IPS DF 19.7 (cell line): ENCODE measurements at regions not wholly inside any gene's neighbourhood (a gene's known extent, or its start where the extent isn't known, plus 50 kb on each side); places are given as distances from the start of the nearest gene placed in this dataset.
A peak's percentile ranks its signal among the peaks of the same experiment; 100 is the strongest.
"Not testable (repeated sequence)": the region's sequence is repeated elsewhere in the genome, so short reads cannot be mapped to it uniquely, and the experiment has no call there.

ENCODE experiments used
- DNase-seq: peaks from one replicate; pipeline ENCODE4 v3.0.0-alpha.2; 2013; ENCODE audit warnings: low read depth, low spot score

DNA sequence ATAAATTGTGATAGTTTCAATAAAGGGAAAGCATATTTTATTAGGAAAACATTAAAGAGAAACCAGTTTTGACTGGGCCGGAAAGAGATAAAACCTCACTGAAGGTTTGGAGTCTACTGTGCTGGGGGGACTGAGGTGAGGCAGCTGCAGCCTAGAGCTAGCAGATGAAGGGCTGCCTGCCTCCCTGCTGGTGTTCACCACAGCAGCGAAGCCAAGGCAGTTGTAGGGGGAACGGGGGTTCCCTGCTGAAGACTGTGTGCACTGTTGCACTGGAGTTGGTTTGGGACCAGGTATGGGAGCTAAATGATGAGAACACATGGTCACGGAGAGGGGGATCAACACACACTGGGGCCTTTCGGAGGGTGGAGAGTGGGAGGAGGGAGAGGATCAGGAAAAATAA is 546.5 kb upstream of the SMIM31 start:
- no peak for DNase-seq

DNA sequence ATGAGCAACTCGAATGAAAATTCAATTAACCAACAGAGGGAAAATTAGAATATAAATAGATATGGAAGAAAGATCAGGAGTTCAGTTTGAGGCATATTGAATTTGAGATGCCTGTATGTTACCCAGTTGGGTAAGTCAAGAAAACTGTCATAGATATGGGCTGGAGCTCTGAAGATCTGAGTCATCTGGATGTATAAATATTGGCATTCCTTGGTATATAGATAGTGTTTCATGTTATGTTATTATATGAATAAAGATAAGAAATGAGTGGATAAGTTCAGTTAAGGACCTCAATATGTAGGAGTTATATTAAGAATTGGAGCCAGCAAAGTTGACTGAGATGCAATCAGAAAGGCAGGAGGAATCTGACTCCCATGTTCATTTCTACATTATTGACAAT is 543.6 kb upstream of the SMIM31 start:
- no peak for DNase-seq

DNA sequence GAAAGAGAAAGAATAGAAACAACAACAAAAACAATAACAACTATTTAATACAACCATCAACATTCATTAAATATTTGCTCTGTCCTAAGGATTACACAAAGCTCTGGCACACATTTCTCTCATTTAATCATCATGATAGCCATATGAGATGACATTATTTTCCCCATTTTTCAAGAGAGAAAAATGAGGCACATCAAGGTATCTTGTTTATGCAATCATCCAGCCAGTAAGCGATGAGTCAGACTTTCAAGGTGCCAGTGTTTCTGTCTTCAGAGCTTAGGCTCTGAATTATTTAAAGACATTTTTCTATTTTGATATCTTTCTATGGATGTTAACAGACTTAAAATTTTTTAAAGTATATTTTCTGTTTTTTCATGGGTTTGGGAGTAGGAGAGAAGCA is 541.8 kb upstream of the SMIM31 start:
- DNase-seq: no peak

DNA sequence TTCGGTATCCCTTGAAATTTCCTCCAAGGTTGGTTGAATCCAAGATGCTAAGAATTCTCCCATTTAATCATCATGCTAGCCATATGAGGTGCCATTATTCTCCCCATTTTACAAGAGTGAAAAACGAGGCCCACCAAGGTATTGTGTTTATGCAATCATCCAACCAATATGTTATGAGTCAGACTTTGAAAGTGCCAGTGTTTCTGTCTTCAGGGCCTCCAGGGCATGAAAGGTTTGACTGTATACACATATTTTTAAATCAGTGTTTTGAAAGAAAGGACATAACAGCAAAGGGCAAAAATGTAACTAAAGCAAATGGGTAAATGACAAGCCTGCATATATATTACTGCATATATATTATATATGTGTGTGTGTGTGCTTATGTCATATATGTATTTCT is 541.2 kb upstream of the SMIM31 start:
- DNase-seq: no peak

DNA sequence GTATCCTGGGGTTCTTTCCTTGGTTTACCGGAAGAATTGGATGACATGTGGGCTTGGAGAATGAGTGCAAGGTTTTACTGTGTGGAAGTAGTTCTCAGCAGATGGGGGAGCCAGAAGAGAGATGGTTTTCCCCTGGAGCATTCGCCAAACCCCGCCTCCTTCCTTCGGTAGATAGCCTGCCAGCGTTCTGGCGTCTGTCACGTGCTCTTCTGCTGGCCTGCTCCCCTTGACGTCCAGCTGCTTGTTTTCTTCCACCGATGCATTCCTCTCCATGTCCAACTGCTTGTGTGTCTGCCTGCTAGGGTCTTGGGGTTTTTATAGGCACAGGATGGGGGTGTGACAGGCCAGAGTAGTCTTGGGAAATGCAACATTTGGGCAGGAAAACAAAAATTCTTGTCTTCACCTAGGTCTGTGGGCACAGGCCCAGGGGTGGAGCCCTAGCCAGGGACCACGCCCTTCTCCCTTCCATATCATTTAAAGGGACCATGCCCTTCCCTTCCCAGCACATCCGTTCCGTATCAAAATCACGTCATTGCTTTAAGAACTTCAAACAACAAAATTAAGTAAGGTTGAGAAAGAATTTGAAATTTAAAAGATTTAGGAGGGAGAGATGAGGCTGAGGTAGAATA is 538.7 kb upstream of the SMIM31 start:
- no peak for DNase-seq

DNA sequence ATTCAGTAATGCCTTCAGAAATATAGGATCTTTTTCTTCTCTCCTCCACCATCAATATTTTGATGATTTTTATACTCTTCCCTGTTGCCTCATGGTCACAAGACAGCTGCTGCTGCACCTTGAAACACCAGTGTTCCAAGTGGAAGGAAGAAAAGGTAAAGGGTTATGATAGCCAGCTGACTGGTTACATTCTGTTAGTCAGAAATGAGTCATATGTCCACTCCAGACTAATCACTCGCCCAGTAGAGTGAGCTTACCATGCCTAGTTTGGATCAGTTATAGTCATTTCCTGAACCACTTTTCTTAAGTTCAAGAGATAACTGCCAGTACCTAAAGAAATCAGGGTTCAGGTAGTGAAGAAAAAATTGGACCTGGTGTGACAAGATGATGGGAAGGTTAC is 532.3 kb upstream of the SMIM31 start:
- DNase-seq: no peak

DNA sequence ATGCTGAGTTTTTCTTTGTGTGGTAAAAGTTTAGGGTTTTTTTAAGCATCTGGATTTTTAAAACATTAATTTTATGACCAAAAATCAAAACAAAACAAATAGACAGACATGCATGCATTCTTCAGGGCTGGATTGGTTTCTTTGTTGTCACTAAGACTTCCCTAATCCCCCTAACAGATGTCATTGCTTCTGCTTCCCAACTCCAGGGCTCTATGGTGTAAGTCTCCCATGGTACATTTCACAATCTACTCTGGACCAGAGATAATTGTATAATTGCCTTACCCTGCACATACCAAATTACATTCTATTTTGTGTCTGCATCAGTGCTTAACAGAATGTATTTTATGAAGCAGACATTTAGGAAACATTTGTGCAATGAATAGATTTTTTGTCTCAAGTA is 529.1 kb upstream of the SMIM31 start:
- DNase-seq: no peak

DNA sequence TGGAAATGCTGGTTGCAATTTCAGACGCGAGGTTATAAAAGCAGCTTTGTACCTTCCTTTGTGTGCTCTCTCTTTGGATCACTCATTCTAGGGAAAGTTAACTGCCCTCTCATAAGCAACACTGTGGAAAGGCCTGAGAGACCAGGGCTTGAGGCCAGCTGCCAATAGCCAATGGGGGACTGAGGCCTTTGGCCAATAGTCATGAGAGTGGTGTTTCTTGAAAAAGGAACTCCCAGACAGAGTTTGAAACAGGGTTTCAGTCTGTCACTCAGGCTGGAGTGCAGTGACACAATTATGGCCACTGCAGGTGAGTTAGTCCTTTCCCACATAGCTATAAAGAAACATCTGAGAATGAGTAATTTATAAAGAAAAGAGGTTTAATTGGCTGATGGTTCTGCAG is 524.7 kb upstream of the SMIM31 start:
- DNase-seq: no peak

DNA sequence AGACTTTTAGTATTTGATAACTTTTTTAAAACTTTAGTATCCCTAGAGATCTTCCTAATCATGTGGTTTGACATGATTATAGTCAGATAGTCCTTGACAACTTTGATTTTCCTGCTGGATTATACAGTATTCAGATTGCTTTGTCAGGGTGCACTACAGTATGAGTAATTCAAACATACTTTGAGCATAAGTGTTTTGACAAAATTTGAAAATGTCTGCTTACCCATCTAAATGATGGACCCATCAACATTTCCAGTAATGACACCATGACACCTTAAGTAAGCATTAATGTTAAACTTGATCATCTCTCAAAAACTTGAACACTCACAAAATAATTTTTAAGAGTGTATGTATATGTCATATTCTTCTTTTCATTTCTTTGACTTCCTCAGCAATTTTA is 514.5 kb upstream of the SMIM31 start:
- no peak for DNase-seq

DNA sequence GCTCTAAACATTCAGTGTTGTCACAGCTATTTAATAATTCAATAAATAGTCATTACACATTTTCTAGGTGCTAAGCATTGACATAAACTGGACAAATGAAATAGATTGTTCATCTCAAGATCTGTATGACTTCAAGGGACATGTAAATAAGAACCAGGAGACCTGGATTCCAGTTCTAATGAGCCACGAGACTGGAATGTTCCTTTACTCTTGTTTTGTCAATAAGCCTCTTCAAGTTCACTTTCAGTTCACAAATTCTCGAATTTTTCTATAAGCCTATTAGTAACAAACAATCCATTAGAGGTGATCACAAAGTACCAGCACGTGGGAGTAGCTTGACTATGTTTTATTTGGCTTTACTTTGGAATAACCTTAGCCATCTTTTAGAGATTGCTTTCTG is 514.0 kb upstream of the SMIM31 start:
- DNase-seq: no peak

DNA sequence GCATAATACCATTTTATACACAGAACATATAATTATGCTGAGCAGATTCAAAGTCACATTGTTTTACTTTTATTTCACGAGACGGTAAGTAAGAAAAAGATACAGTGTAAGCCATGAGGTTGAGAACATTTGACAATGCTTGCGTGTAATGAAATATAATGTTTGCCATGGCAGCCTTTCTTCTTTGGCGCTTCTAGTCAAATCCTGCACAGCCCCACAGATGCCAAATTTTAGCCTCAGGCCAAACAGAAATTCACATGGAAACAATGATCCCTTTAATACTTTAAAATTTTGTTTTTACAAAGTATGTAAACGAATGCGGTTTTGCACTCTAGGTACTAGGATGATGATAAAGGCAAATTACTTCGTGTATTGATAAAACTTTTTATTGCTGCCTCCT is 502.7 kb upstream of the SMIM31 start:
- DNase-seq: no peak

DNA sequence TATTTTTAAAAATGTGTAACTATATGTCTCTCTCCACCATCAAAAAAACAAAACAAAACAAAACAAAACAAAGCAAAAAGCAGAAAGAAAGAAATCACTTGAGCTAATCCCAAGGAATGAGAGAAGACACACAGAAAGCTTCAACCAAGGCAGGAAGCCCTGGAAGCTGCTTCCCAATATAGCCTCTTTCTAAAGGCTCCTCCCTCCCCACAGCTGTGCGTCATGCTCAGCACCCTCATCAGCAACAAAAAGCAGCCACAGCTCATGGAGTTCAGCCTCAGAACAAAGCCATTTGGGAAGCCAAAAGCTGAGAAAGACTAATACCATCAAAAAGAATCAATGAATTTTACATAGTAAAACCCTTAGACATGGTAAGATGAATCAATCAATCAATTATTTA is 501.6 kb upstream of the SMIM31 start:
- peak; percentile 20 for DNase-seq

DNA sequence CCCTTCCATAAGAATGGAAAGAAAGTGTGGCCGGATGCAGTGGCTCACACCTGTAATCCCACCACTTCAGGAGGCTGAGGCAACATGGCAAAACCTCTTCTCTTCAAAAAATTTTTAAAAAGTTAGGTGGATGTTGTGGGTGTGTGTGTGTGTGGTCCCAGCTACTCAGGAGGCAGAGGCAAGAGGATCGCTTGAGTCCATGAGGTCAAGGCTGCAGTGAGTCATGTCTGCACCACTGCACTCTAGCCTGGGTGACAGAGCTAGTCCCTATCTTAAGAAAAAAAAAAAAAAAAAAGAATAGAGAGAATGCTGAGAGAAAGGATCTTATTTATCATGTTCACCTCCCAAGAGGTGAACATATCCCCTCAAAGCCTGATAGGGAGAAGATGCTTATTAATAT is 492.1 kb upstream of the SMIM31 start:
- DNase-seq: no peak

DNA sequence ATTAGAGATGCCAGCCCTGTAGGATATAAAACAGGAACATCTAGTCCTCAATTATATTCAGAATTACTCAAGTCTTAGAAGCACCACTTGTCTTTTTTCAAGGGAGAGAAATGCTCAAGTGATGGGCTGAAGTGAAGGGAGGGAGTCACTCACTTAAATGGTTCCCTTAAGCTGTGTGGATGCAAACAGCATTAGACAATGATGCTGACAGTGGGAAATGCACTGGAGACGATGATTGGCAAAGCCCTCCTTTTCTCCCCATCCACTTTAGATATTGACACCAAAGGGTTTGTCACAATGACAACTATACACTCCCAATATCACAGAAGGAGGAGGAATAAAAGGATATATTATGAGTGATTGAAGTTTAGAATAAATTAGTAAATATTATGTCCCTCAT is 491.4 kb upstream of the SMIM31 start:
- not testable (repeated sequence) for DNase-seq

DNA sequence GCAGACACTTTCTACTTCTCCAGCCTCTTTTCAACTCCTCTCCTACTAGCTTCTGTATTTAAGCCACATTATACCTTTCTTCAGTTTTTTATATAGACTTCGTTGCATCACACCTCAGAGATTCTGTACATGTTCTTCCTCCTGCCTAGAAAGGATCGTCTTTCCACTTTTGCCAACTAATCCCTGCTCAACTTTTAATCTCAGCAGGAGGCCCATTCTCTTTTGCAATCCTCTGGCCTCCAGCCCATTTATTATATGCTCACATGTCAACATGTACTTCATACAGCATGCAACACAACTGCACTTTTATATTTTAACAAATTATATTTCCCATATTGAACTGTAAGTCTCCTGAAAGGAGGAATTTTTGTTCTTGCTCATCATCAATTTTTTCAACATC is 476.5 kb upstream of the SMIM31 start:
- not testable (repeated sequence) for DNase-seq

DNA sequence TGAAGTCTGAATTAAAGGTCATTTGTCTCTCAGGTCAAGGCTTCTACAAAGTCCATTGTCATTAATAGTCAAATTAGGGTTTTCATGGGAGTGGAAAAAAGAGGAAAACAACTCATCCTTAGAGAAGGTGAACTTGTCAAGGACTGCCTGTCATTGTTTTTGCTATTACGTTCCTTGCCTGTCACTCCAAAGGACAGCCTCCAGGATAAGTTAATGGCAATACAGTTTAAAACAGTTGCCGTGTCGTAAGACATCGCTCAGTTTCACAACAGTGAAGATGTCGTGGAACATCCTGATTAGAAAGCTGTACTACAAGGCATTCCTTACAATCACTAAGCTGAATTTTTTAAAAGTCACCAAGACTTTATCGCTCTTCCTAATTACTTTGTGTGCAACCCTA is 466.8 kb upstream of the SMIM31 start:
- no peak for DNase-seq

DNA sequence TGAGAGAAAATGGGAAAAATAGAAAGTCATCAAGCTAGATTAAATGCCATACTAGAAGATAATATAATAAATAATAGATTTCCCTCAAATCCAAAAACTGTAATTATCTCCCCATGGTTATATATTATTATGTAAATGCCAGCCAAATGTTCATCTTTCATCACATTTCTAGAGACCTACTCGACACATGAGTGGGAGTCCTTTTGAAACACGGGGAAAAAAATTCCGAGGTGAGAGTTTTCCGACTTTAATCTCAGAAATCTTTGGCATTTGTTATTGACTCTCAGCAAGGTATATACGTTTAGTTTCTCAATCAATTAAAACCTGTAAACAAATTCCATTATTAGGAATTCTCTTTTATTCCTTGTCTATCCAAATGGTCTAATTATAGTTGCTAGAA is 465.4 kb upstream of the SMIM31 start:
- no peak for DNase-seq

DNA sequence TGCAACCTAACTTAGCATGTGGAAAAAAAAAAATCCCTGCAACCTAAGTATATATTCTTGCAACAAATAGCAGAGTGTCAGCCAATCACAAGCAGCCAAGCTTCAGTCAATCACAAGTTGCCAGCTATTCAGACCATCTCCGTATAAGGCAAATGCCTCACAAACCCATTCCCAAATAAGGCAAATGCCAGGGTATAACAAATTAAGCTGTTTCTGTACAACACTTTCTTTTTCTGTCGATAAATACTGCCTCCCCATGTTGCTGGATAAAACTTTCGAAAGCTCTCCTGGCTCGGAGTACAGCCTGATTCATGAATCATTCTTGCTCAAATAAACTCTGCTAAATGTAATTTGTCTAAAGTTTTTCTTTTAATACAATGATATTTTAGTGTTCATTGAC is 460.7 kb upstream of the SMIM31 start:
- DNase-seq: no peak

DNA sequence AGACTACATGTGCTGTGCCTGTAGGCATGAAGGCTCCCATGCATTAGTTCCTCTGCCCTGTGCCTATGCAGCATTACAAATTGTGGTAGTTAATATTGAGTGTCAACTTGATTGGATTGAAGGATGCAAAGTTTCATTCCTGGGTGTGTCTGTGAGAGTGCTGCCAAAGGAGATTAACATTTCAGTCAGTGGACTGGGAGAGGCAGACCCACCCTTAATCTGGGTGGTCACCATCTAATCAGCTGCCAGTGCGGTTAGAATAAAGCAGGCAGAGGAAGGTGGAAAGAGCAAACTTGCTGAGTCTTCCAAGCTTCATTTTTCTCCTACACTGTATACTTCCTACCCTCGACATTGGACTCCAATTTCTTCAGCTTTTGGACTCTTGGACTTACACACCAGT is 460.2 kb upstream of the SMIM31 start:
- no peak for DNase-seq

DNA sequence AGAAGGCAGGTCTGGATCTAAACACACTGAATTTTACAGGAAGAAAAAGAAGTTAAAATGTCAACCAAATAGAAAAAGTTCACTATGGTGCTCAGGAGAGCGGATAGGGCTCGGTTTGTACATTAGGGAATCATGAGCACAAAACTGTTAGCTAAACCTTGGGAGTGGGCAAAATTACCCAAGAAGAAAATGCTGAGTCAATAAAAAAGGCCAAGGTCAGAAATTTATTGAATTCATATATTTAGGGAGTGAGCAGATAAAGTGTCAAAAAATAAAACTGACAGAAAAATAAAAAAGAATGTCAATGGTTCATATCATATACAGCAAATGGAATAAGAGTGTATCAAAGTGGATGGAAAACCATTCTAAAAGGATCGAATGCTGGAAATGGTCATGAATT is 452.5 kb upstream of the SMIM31 start:
- no peak for DNase-seq

DNA sequence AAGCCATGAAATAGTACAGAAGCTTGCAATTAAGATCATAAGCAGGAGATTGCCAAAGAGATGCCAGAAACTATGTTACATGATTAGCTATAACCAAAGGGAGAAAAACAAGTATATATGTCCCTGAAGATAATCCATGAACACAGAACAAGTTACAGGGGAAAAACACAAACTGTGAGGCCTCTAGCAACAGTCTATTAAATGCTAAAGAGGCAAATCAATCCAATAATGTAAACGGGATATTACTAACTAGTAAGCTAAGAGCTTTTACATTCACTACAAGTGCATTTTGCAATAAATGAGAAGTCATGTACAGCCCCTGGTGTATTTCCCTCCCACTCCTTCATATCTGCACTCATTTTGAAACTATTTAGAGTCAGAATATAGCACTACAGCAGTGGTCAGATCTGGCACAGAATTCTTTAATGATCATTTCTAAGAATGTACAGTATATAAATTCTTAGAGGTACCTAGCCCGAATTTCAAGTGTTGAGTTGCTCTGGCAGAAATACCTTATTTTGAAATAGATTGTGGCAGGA is 449.8 kb upstream of the SMIM31 start:
- DNase-seq: no peak

DNA sequence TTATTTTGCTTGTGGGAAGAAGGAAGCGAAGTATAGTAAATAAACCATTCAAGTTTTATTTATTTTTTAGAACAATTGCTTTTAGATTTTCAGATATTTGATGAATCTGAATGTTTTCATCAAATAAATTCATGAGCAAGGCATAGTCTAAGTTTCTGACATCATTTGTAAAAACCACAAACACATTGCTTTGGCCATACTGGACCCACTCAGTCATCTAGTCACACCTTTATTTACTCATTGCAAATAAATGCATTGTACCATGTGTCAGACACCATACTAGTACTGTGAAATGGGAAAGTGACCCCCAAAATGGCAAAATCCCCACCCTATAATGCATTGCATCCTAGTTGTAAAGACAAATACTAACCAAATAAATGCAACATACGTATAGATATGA is 449.1 kb upstream of the SMIM31 start:
- DNase-seq: no peak

DNA sequence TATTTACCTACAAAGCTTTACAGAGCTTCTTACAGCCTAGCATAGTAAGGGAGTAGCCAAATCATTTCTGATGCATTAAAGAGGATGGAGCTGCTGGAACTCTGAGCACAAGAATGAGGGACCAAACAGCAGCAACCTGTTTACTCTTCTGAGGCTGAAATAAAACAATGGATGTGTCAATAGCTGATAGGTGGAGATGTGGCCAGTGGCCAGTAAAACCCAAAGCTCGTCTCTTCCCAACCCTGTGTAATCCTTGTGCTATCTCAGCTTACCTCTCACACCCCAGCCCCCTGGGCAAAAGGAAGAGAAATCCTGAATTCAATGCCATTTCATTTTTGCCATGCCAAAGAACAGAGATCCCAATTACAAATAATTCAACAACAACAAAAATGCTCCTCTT is 446.7 kb upstream of the SMIM31 start:
- no peak for DNase-seq

DNA sequence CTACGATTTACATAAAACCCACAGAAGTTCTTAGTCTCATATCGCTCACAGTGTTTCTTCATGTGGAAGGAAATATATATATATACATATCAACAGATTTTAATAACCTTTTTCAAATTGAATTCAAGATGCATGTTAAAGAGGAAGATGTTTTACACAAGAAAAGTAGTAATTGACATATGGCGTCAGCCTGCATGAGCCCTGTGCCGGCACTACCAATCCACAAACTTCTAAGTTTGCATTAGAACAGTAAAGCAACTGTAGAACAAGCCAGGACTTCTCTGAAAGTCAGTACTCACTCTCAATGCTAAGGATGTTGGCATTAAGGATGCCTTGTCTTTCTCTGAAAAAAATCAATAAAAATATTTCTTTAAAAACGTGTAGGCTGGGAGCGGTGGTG is 441.3 kb upstream of the SMIM31 start:
- DNase-seq: no peak
